Trophoblast cell (in vitro differentiated cells and primary cell): ENCODE measurements at regions not wholly inside any gene's neighbourhood (a gene's known extent, or its start where the extent isn't known, plus 50 kb on each side); places are given as distances from the start of the nearest gene placed in this dataset.
"Not testable (repeated sequence)": the region's sequence is repeated elsewhere in the genome, so short reads cannot be mapped to it uniquely, and the experiment has no call there.

ENCODE experiments used
- DNase-seq, 2 donors: peaks; one replicate each; pipeline ENCODE4 v3.0.0-alpha.2; 2016
- H2AFZ ChIP-seq: 2 replicates; pipeline ENCODE4 v1.6.1; 2013; ENCODE audit warnings: low read length, moderate library complexity, mild to moderate bottlenecking; ENCODE audit not compliant: insufficient read depth, poor library complexity
- H2AK5ac ChIP-seq: 2 replicates; pipeline ENCODE4 v1.6.1; 2013; ENCODE audit warnings: mild to moderate bottlenecking, low read length
- H2BK120ac ChIP-seq: 2 replicates; pipeline ENCODE4 v1.6.1; 2013; ENCODE audit warnings: low read length, mild to moderate bottlenecking, moderate library complexity; ENCODE audit not compliant: insufficient read depth, poor library complexity
- H2BK12ac ChIP-seq: 2 replicates; pipeline ENCODE4 v1.6.1; 2013; ENCODE audit warnings: mild to moderate bottlenecking, low read length, moderate library complexity
- H2BK5ac ChIP-seq: 2 replicates; pipeline ENCODE4 v1.6.1; 2013; ENCODE audit warnings: low read length, low read depth, moderate library complexity, mild to moderate bottlenecking; ENCODE audit not compliant: poor library complexity
- H3K14ac ChIP-seq: 2 replicates; pipeline ENCODE4 v1.6.1; 2013; ENCODE audit warnings: mild to moderate bottlenecking, low read length
- H3K18ac ChIP-seq: 2 replicates; pipeline ENCODE4 v1.6.1; 2013; ENCODE audit warnings: mild to moderate bottlenecking, low read length
- H3K23ac ChIP-seq: 2 replicates; pipeline ENCODE4 v1.6.1; 2013; ENCODE audit warnings: low read length
- H3K27ac ChIP-seq: 2 replicates; pipeline ENCODE4 v1.5.1; 2013; ENCODE audit warnings: low read depth, mild to moderate bottlenecking, inconsistent platforms, low read length, moderate library complexity
- H3K27me3 ChIP-seq: 2 replicates; pipeline ENCODE4 v1.6.1; 2013; ENCODE audit warnings: inconsistent platforms, mild to moderate bottlenecking, low read length, moderate library complexity; ENCODE audit not compliant: insufficient read depth
- H3K36me3 ChIP-seq, 2 experiments: 1 replicate in 1 of 2; 2 replicates in 1 of 2; pipeline ENCODE4 v1.6.1; 2013; ENCODE audit warnings: low read length in 2 of 2, mild to moderate bottlenecking in 2 of 2, moderate library complexity in 1 of 2; ENCODE audit not compliant: insufficient read depth in 2 of 2, control insufficient read depth in 1 of 2
- H3K4ac ChIP-seq: 2 replicates; pipeline ENCODE4 v1.6.1; 2013; ENCODE audit warnings: low read depth, mild to moderate bottlenecking, low read length, moderate library complexity
- H3K4me1 ChIP-seq, 2 experiments: 1 replicate in 1 of 2; 2 replicates in 1 of 2; pipeline ENCODE4 v1.6.1; 2013; ENCODE audit warnings: low read length in 2 of 2, mild to moderate bottlenecking in 2 of 2, moderate library complexity in 1 of 2; ENCODE audit not compliant: insufficient read depth in 2 of 2, control insufficient read depth in 1 of 2
- H3K4me2 ChIP-seq: 2 replicates; pipeline ENCODE4 v1.6.1; 2013; ENCODE audit warnings: inconsistent platforms, mild to moderate bottlenecking, low read length, moderate library complexity
- H3K4me3 ChIP-seq: 2 replicates; pipeline ENCODE4 v1.5.1; 2013; ENCODE audit warnings: mild to moderate bottlenecking, low read depth, low read length, inconsistent platforms
- H3K79me1 ChIP-seq: one replicate; pipeline ENCODE4 v1.6.1; 2013; ENCODE audit warnings: low read length
- H3K79me2 ChIP-seq: 2 replicates; pipeline ENCODE4 v1.6.1; 2013; ENCODE audit warnings: low read length, mild to moderate bottlenecking; ENCODE audit not compliant: control insufficient read depth, insufficient read depth, poor library complexity
- H3K9ac ChIP-seq: 2 replicates; pipeline ENCODE4 v1.6.1; 2013; ENCODE audit warnings: mild to moderate bottlenecking, low read length
- H3K9me3 ChIP-seq: 2 replicates; pipeline ENCODE4 v1.6.1; 2013; ENCODE audit warnings: low read depth, mild to moderate bottlenecking, control low read depth, inconsistent platforms, low read length; ENCODE audit not compliant: insufficient read depth
- H4K12ac ChIP-seq: 2 replicates; pipeline ENCODE4 v1.6.1; 2013; ENCODE audit warnings: low read depth, mild to moderate bottlenecking, low read length, moderate library complexity
- H4K8ac ChIP-seq: 2 replicates; pipeline ENCODE4 v1.6.1; 2013; ENCODE audit warnings: low read depth, mild to moderate bottlenecking, low read length, moderate library complexity
- H4K91ac ChIP-seq: one replicate; pipeline ENCODE4 v1.6.1; 2013; ENCODE audit warnings: low read depth, mild to moderate bottlenecking, low read length, moderate library complexity
- WGBS: extraction: QIAGEN DNeasy Blood & Tissue Kit; methylation state at CpG from one replicate; pipeline ENCODE4 v1.1.7; 2013; ENCODE audit warnings: missing lambda C conversion rate; ENCODE audit not compliant: insufficient read length, insufficient coverage; ENCODE audit errors: extremely low coverage; 5-methylcytosine and 5-hydroxymethylcytosine counted together

DNA sequence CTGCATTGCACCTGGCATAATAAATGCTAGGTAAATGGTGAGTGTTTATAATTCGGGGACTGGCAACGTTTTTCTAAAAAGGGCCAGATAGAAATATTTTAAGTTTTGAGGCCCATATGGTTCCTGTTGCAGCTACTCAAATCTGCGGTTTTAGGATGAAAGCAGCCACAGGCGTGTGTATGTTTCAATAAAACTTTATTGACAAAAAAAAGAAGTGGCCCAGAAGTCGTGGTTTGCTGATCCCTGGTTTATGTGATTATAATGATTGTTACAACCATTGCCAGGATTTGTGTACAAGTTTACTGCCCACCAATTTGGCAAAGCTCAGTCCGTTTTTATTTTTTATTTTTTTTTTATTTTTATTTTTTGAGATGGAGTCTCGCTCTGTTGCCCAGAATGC is 536.1 kb downstream of the XYLT1 start:
- Histone ChIP-seq H4K12ac (no peak overlapping the region), H3K79me2 (no peaks in the 10 kb centered on the region), H2BK120ac (no peak overlapping the region), H4K91ac (no peak overlapping the region), H3K4me3 (no peak overlapping the region), H3K4me2 (no peak overlapping the region), H3K14ac (no peak overlapping the region), H3K18ac (no peak overlapping the region), H2AK5ac (no peak overlapping the region), H3K4ac (no peak overlapping the region), H3K9ac (no peak overlapping the region), H2BK12ac (no peak overlapping the region), H3K4me1 (no peaks in the 10 kb centered on the region), H2AFZ (no peak overlapping the region), H2BK5ac (no peak overlapping the region), H3K36me3 (no peaks in the 10 kb centered on the region), H3K27me3 (no peaks in the 10 kb centered on the region), H3K27ac (no peak overlapping the region), H4K8ac (no peak overlapping the region), H3K23ac (no peak overlapping the region), H3K9me3 (no peaks in the 10 kb centered on the region), H3K79me1 (no peaks in the 10 kb centered on the region)
- no peak for DNase-seq
- WGBS = no CpG with 5 or more reads among the region's 7 CpGs

GRCh38 chr16:16935909-16936308 is 534.9 kb downstream of the XYLT1 start:
- WGBS = no CpG with 5 or more reads among the region's 4 CpGs
- H3K4me1 ChIP-seq = not testable (repeated sequence)

DNA sequence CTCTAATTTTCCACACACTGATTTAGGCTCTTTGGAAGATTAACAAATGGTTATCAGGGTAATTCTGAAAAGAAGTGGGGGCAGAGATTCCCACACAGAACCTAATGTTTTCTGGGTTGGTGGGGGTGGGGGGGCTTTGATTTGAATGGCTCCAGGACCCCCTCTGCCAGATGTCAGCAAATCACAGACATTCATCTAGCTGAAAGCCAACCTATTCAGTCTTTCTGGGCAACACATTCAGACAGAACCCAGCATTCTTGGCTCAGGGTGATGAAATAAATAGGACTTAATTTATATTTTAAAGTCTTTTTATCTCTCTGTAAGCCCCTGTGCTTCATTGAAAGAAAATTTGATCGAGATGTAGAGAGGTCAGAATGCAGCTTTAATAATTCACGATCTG is 533.2 kb downstream of the XYLT1 start:
- H3K4me3 ChIP-seq = no peak overlapping the region
- no peaks in the 10 kb centered on the region for H3K79me2 ChIP-seq
- H2AFZ ChIP-seq = no peak overlapping the region
- no peaks in the 10 kb centered on the region for H3K79me1 ChIP-seq
- no peak overlapping the region for H2BK12ac ChIP-seq
- no peak overlapping the region for H4K91ac ChIP-seq
- no CpG with 5 or more reads among the region's 2 CpGs for WGBS
- H3K9ac ChIP-seq = no peak overlapping the region
- no peaks in the 10 kb centered on the region for H3K9me3 ChIP-seq
- no peak for DNase-seq
- no peak overlapping the region for H3K27ac ChIP-seq
- no peak overlapping the region for H3K14ac ChIP-seq
- H3K18ac ChIP-seq = no peak overlapping the region
- H2BK120ac ChIP-seq = no peak overlapping the region
- H3K4me2 ChIP-seq = no peak overlapping the region
- H3K4ac ChIP-seq = no peak overlapping the region
- no peak overlapping the region for H3K23ac ChIP-seq
- no peak overlapping the region for H2AK5ac ChIP-seq
- no peaks in the 10 kb centered on the region for H3K27me3 ChIP-seq
- H3K4me1 ChIP-seq = no peaks in the 10 kb centered on the region
- H4K8ac ChIP-seq = no peak overlapping the region
- H4K12ac ChIP-seq = no peak overlapping the region
- H2BK5ac ChIP-seq = no peak overlapping the region
- no peaks in the 10 kb centered on the region for H3K36me3 ChIP-seq

More at GRCh38 chr16:16935909-16936308, 534.9 kb downstream of the XYLT1 start:
- not testable (repeated sequence) for H3K23ac ChIP-seq, H2AK5ac ChIP-seq, H3K18ac ChIP-seq, H3K9ac ChIP-seq, H4K12ac ChIP-seq, H3K4me3 ChIP-seq, H3K14ac ChIP-seq, H4K8ac ChIP-seq, H3K27me3 ChIP-seq, H3K79me1 ChIP-seq, H2AFZ ChIP-seq, H2BK12ac ChIP-seq, H3K36me3 ChIP-seq, H4K91ac ChIP-seq, DNase-seq, H3K79me2 ChIP-seq, H3K4me2 ChIP-seq, H2BK120ac ChIP-seq, H3K4ac ChIP-seq, H2BK5ac ChIP-seq, H3K9me3 ChIP-seq, H3K27ac ChIP-seq

DNA sequence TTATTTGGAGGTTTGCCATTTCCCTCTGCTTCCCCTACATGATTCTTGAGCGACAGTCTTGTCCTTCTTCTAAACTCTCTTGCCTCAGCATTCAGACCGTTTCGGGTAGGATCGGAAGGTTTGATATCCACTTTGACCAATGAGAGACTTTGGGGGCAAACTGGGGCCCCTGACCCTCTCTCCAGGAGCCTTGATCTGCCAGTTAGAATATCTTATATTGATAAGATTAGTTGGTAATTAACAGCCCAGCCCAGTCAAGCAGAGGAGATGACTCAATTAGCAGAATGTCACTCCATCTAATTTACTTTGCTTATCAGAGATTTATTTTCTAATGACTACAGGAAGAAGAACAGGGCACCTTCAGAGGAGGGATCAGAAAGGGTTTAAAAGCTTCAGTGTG is 532.8 kb downstream of the XYLT1 start:
- H3K4ac ChIP-seq = no peak overlapping the region
- H3K4me3 ChIP-seq = no peak overlapping the region
- no peak overlapping the region for H3K9ac ChIP-seq
- H3K18ac ChIP-seq = no peak overlapping the region
- H4K8ac ChIP-seq = no peak overlapping the region
- H2AK5ac ChIP-seq = no peak overlapping the region
- no peaks in the 10 kb centered on the region for H3K36me3 ChIP-seq
- H3K4me2 ChIP-seq = no peak overlapping the region
- no peak overlapping the region for H2BK5ac ChIP-seq
- no peaks in the 10 kb centered on the region for H3K9me3 ChIP-seq
- H4K12ac ChIP-seq = no peak overlapping the region
- no peak overlapping the region for H2BK12ac ChIP-seq
- no peak for DNase-seq
- H2AFZ ChIP-seq = no peak overlapping the region
- WGBS = no CpG with 5 or more reads among the region's 4 CpGs
- no peak overlapping the region for H3K23ac ChIP-seq
- no peaks in the 10 kb centered on the region for H3K4me1 ChIP-seq
- H2BK120ac ChIP-seq = no peak overlapping the region
- H3K79me2 ChIP-seq = no peaks in the 10 kb centered on the region
- no peaks in the 10 kb centered on the region for H3K79me1 ChIP-seq
- H3K27ac ChIP-seq = no peak overlapping the region
- no peak overlapping the region for H3K14ac ChIP-seq
- H3K27me3 ChIP-seq = no peaks in the 10 kb centered on the region
- H4K91ac ChIP-seq = no peak overlapping the region
